H54 (cell line): ENCODE measurements at regions not wholly inside any gene's neighbourhood (a gene's known extent, or its start where the extent isn't known, plus 50 kb on each side); places are given as distances from the start of the nearest gene placed in this dataset.

ENCODE experiments used
- DNase-seq: peaks from one replicate; pipeline ENCODE4 v3.0.0; 2011; ENCODE audit warnings: low spot score, mixed read lengths; ENCODE audit not compliant: insufficient read length
- FAIRE-seq: peaks from 3 replicates; lab custom pipeline; 2011; peaks lifted over from hg19 to GRCh38; lab: Jason Lieb, UNC
- POLR2A ChIP-seq: IDR thresholded peaks from 2 replicates; pipeline ENCODE4 v1.6.1; 2011; ENCODE audit warnings: low read depth, mild to moderate bottlenecking, low read length

DNA sequence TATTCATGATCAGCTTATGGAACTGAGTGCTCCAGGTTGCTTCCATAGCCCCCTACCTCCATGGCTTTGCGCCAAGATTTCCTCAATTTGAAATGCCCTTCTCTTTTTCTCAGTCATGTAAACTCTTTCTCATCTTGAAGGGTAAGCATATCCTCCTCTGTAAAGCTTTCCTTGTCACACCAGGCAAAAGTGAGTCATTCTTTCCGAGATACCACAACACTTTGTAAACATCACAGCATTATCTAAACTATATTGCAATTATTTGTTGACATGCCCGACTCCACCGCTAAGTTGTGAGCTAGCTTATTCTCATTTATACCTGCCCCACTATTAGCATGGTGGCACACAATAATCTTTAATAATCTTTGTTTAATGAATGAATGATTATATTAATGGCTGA is 419.5 kb upstream of the CHST9 start:
- FAIRE-seq (no peak), DNase-seq (no peak)
- no peak for TF ChIP-seq POLR2A

DNA sequence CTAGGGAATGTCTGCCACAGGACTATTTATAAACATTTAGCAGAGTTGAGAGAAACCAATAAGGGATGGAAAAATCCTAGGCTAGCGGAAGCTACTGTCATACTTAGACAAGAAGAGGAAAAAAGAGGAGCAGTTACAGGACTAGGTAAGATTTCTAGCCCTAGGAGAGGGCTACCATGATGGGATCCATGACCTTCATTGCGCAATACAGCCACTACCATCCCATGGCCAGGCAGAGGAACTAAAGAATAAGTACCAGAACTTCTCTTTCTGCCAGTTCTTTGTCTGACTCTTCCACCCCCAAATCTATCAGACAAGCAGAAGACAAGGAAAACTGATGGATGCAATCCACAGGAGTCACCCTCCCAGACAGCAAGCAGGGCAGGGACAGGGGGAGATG is 417.0 kb upstream of the CHST9 start:
- DNase-seq (no peak), FAIRE-seq (no peak)
- no peak for TF ChIP-seq POLR2A

- no peak for TF ChIP-seq POLR2A
- DNase-seq (no peak), FAIRE-seq (no peak)
Observed at GRCh38 chr18:27600245-27600644, 415.1 kb upstream of the CHST9 start.

DNA sequence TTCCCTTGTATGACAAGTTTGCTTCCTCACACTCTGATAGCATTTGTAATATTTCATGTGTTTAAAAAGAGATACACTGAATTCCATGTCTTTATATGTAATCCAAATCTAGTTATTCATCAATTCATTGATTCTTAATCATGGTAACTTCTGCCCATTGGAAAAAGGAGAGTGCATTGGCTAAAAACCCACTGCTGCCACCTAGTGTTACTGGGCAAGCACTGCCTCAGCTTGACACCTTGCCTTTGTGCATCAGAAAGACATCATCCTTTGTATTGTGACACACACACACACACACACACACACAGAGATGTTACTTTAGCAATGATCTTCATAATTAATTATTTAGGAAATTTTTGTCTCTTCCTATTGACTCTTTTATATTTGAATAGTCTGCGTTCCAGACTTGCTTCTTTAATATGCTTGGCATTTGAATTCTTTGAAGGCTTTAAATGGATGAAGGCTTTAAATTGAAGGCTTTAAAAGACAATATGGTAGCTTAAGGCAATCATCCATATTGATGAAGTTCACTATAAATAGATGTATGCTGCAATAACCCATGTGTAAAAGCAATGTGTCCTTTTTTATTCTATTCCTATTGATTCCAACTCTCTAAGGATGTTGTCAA is 414.2 kb upstream of the CHST9 start:
- FAIRE-seq: no peak
- DNase-seq: no peak
- TF ChIP-seq POLR2A: no peak

DNA sequence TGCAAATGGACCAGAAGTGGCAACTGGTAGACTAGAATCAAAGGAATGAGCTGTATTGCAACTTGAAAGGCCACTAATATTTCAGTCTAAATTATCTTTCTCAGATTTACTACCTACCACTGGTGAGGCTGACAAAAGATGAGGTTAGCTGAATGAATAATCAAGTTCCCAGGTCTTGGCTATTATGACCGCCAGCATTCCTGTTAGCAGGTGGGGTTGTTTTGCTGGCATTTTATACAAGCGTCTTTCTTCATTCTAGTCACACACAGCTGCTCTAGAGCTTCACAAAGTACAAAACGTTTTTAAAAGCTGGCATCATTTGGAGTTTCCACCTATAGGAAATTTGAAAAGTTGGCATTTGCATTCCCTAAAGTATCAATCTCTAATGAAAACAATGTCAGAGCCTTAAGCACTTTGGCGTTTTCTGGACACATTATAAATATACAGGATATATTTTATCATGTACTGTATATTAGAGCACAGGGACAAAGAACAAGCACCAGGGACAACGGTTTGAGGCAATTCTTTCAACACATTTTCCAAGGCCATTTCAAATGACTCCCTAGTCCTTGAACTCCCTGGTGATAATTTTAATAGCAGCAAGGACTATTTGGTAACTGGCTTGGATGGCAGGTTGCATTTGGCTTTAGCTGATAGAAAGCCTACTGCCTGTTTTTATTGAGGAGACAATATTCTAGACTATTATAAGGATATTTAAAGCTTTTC is 410.2 kb upstream of the CHST9 start:
- no peak for TF ChIP-seq POLR2A
- DNase-seq (no peak), FAIRE-seq (no peak)

GRCh38 chr18:27585602-27586173 is 400.6 kb upstream of the CHST9 start:
- FAIRE-seq: no peak
- no peak for DNase-seq
- no peak for TF ChIP-seq POLR2A

- no peak for TF ChIP-seq POLR2A
- no peak for DNase-seq
- no peak for FAIRE-seq
Observed at GRCh38 chr18:27583466-27583865, 398.4 kb upstream of the CHST9 start.

GRCh38 chr18:27582760-27583412 is 397.8 kb upstream of the CHST9 start:
- no peak for TF ChIP-seq POLR2A
- no peak for FAIRE-seq

GRCh38 chr18:27581296-27581904 is 396.3 kb upstream of the CHST9 start:
- TF ChIP-seq POLR2A: no peak
- DNase-seq (no peak), FAIRE-seq (no peak)

More at GRCh38 chr18:27582760-27583412, 397.8 kb upstream of the CHST9 start:
- DNase-seq: no peak

DNA sequence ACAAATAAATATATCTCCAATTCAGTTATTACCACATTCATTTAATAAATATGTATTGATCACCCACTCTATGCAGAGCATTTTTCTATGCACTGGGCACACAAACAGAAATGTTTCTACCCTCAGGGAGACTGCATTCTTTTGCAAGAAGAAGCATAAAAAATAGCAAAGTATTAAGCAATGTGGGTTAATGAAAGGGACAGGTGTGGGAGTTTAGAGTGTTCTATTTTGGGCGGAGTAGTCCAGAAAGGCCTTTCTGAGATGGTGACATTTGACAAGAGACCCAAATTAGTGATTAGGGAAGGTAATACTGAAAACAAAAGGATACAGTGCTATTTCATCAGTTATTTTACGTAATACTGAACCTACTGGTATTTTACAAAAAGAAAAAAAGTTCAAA is 394.3 kb upstream of the CHST9 start:
- DNase-seq: no peak
- no peak for FAIRE-seq
- TF ChIP-seq POLR2A: no peak

- DNase-seq: no peak
- TF ChIP-seq POLR2A: no peak
- no peak for FAIRE-seq
Observed at GRCh38 chr18:27577752-27578151, 392.6 kb upstream of the CHST9 start.

DNA sequence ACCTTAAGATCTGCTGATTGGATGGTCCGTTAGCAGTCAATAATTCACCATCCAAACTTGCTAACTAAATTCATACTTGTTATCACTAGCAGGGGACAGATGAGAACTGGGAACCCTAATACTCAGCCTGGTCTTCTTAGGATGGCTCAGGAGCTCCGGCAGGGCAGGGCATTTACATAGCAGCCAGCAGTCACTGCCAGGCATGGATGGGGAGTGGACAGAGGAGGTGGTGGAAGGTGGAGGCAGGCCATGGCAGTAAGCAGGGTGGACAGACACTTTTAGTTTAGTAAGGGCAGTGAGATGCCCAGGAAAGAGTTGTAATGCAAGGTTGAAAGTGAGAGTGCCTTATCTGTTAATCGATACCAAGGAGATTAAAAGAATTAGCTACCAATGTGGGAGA is 392.2 kb upstream of the CHST9 start:
- FAIRE-seq: no peak
- DNase-seq: no peak
- no peak for TF ChIP-seq POLR2A

GRCh38 chr18:27567434-27567833 is 382.3 kb upstream of the CHST9 start:
- DNase-seq (no peak), FAIRE-seq (no peak)
- TF ChIP-seq POLR2A: no peak

GRCh38 chr18:27564066-27564465 is 379.0 kb upstream of the CHST9 start:
- no peak for TF ChIP-seq POLR2A
- FAIRE-seq (no peak), DNase-seq (no peak)
